ENCODE measurements at regions not wholly inside any gene's neighbourhood (a gene's known extent, or its start where the extent isn't known, plus 50 kb on each side); places are given as distances from the start of the nearest gene placed in this dataset.

- TF ChIP-seq CTCF (IDR thresholded peaks at IDR 0.05): no peak
- TF ChIP-seq RELA (CRISPR knock-in tag; IDR thresholded peaks at IDR 0.05; ENCODE audit: borderline replicate concordance): no peak
- no peak for TF ChIP-seq NFYB (CRISPR knock-in tag; conservative IDR thresholded peaks at IDR 0.05; ENCODE audit: low read depth)
- no peak for TF ChIP-seq ELF4 (CRISPR knock-in tag; IDR thresholded peaks at IDR 0.05; ENCODE audit: low read depth)
- TF ChIP-seq, protein P1, sequence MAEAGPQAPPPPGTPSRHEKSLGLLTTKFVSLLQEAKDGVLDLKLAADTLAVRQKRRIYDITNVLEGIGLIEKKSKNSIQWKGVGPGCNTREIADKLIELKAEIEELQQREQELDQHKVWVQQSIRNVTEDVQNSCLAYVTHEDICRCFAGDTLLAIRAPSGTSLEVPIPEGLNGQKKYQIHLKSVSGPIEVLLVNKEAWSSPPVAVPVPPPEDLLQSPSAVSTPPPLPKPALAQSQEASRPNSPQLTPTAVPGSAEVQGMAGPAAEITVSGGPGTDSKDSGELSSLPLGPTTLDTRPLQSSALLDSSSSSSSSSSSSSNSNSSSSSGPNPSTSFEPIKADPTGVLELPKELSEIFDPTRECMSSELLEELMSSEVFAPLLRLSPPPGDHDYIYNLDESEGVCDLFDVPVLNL (CRISPR knock-in tag; IDR thresholded peaks at IDR 0.05; ENCODE audit: borderline replicate concordance, low read depth): no peak
- no peak for TF ChIP-seq USF2 (CRISPR knock-in tag; IDR thresholded peaks at IDR 0.05)
- no peak for TF ChIP-seq TCF7 (CRISPR knock-in tag; IDR thresholded peaks at IDR 0.05; ENCODE audit: low read depth)
- TF ChIP-seq TEAD4 (CRISPR knock-in tag; IDR thresholded peaks at IDR 0.05): no peak
- TF ChIP-seq CBFB (CRISPR knock-in tag; IDR thresholded peaks at IDR 0.05; ENCODE audit: low read depth): no peak
Observed at GRCh38 chr2:64840426-64840881, 148.7 kb upstream of the SLC1A4 start.

Data from WTC11 (cell line).